Astrocyte of the cerebellum (primary cell): ENCODE measurements at regions not wholly inside any gene's neighbourhood (a gene's known extent, or its start where the extent isn't known, plus 50 kb on each side); places are given as distances from the start of the nearest gene placed in this dataset.

Source experiments
- DNase-seq: peaks from one replicate; pipeline ENCODE4 v3.0.0-alpha.2; 2011; ENCODE audit warnings: low read depth
- H3K4me3 ChIP-seq: 2 replicates; pipeline ENCODE4 v1.5.1; 2011; ENCODE audit warnings: mild to moderate bottlenecking, low read depth, low read length, moderate library complexity
- CTCF ChIP-seq: IDR thresholded peaks from 2 replicates; pipeline ENCODE4 v1.5.1; 2012; ENCODE audit warnings: low read length, low read depth, moderate library complexity, mild to moderate bottlenecking; ENCODE audit errors: missing control alignments
- in situ Hi-C: cut with HindIII; loops from 2 replicates; pipeline ENCODE4 v1.10.0; 2017; ENCODE audit warnings: low sequenced_read_pairs

DNA sequence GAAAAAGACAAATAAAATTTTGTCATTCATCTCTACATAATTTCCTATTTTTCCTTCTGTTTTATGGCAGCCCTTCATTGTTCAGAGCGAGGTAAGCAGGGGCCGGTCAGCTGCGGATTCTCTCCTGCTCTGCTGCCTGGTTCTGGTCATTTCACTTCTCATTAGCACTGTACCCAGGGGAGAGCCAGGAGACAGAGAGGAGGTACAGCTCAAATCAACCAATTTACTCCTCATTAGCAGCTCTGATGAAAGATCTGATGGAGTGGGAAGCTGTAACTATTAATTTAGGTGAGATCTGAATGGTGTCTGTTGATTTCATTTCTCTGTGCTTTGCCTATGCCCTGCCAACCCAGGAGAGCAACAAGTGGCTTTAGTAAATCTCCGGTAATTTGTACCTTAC, 241.5 kb upstream of the PFKP start:
- DNase-seq: no peak
- in situ Hi-C loops: no loop called here
- TF ChIP-seq CTCF: no peak
- no peak overlapping the region for H3K4me3 ChIP-seq

GRCh38 chr10:2817940-2818636, 249.3 kb upstream of the PFKP start:
- DNase-seq: no peak
- TF ChIP-seq CTCF: no peak
- in situ Hi-C loops: no loop called here
- H3K4me3 ChIP-seq: no peak overlapping the region

GRCh38 chr10:2813693-2814092, 253.7 kb upstream of the PFKP start:
- in situ Hi-C loops: no loop called here
- no peak overlapping the region for H3K4me3 ChIP-seq
- no peak for TF ChIP-seq CTCF
- no peak for DNase-seq

DNA sequence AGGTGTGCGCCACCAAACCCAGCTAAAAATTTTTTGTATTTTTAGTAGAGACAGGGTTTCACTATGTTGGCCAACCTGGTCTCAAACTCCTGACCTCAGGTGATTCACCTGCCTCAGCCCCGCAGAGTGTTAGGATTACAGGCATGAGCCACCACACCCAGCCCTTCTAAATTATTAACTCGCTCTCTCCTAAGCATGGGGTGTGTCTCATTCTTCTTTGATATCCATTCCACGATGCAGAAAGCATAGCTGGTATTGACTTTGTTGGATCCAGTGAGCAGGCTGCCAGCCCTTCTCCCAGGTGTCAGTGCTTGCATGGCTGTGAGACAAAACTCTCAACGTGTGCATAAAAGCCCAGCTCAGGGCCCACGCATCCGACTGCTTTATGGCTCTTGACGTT, 254.1 kb upstream of the PFKP start:
- TF ChIP-seq CTCF: no peak
- DNase-seq: no peak
- in situ Hi-C loops: no loop called here
- no peak overlapping the region for H3K4me3 ChIP-seq

- no peak overlapping the region for H3K4me3 ChIP-seq
- in situ Hi-C loops: no loop called here
- DNase-seq: no peak
- TF ChIP-seq CTCF: no peak
Observed at GRCh38 chr10:2812631-2813030, 254.7 kb upstream of the PFKP start.

GRCh38 chr10:2800178-2800577, 267.2 kb upstream of the PFKP start:
- no peak overlapping the region for H3K4me3 ChIP-seq
- in situ Hi-C loops: no loop called here
- DNase-seq: no peak
- no peak for TF ChIP-seq CTCF
